Sigmoid colon (tissue), 4 donors: ENCODE measurements at regions not wholly inside any gene's neighbourhood (a gene's known extent, or its start where the extent isn't known, plus 50 kb on each side); places are given as distances from the start of the nearest gene placed in this dataset.

Source experiments
- EP300 ChIP-seq, 4 donors: sonication (generic); formaldehyde crosslinking; IDR thresholded peaks; one replicate each; pipeline ENCODE4 v1.6.1; 2017; ENCODE audit warnings: antibody characterized with exemption in 4 of 4
- POLR2A ChIP-seq, 2 donors: fragments of 450-650 bp; IDR thresholded peaks; one replicate each; pipeline ENCODE4 v1.6.1; 2016; ENCODE audit warnings: antibody characterized with exemption in 2 of 2, mild to moderate bottlenecking in 2 of 2, moderate library complexity in 2 of 2
- POLR2AphosphoS5 ChIP-seq, 4 donors: sonication (generic); formaldehyde crosslinking; IDR thresholded peaks; one replicate each; pipeline ENCODE4 v1.6.1; 2017; ENCODE audit warnings: antibody characterized with exemption in 4 of 4
- TF ChIP-seq, protein P1 (sequence below), 4 experiments: fragments of 450-650 bp in 3 of 4; fragments of 200-600 bp in 1 of 4; IDR thresholded peaks; one replicate each; pipeline ENCODE4 v1.5.1; 2016 to 2019; ENCODE audit warnings: antibody characterized with exemption in 4 of 4, mild to moderate bottlenecking in 3 of 4, moderate library complexity in 2 of 4

DNA sequence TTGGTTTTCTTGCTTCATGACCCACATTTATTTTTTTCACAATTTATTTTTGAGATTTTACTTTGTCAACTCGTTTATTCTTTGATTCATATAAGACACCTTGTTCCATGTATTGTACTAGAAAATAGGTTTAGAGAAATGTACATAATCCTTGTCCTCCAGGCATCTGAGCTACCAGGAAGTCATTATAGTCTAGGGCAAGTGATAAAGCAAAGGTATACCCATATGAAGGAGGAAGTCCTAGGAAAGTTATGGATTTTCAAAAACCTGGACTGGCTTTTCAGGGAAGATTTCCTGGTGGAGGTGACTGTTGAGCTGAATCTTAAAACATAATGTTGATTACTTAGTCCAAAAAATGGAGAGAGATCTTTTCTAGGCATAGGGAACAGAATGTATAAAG, 98.8 kb upstream of the SHISA6 start:
- TF ChIP-seq POLR2A (IDR thresholded peaks at IDR 0.05): no peak
- TF ChIP-seq, protein P1, sequence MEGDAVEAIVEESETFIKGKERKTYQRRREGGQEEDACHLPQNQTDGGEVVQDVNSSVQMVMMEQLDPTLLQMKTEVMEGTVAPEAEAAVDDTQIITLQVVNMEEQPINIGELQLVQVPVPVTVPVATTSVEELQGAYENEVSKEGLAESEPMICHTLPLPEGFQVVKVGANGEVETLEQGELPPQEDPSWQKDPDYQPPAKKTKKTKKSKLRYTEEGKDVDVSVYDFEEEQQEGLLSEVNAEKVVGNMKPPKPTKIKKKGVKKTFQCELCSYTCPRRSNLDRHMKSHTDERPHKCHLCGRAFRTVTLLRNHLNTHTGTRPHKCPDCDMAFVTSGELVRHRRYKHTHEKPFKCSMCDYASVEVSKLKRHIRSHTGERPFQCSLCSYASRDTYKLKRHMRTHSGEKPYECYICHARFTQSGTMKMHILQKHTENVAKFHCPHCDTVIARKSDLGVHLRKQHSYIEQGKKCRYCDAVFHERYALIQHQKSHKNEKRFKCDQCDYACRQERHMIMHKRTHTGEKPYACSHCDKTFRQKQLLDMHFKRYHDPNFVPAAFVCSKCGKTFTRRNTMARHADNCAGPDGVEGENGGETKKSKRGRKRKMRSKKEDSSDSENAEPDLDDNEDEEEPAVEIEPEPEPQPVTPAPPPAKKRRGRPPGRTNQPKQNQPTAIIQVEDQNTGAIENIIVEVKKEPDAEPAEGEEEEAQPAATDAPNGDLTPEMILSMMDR (IDR thresholded peaks at IDR 0.05): no peak
- TF ChIP-seq POLR2AphosphoS5 (IDR thresholded peaks at IDR 0.05): no peak
- no peak for TF ChIP-seq EP300 (IDR thresholded peaks at IDR 0.05)
